H9 (cell line): ENCODE measurements at regions not wholly inside any gene's neighbourhood (a gene's known extent, or its start where the extent isn't known, plus 50 kb on each side); places are given as distances from the start of the nearest gene placed in this dataset.

Experiments used
- DNase-seq: peaks from one replicate; pipeline ENCODE4 v3.0.0-alpha.2; 2017
- H2AFZ ChIP-seq: one replicate; pipeline ENCODE4 v1.6.1; 2013; ENCODE audit warnings: mild to moderate bottlenecking, low read length, control low read depth, moderate library complexity
- H2AK5ac ChIP-seq: 2 replicates; pipeline ENCODE4 v1.6.1; 2013; ENCODE audit warnings: low read length, control low read depth, mixed read lengths; ENCODE audit not compliant: insufficient read length
- H2BK120ac ChIP-seq: one replicate; pipeline ENCODE4 v1.6.1; 2013; ENCODE audit warnings: low read depth, mild to moderate bottlenecking, low read length, control low read depth, inconsistent platforms; ENCODE audit not compliant: poor library complexity, severe bottlenecking
- H2BK12ac ChIP-seq: 2 replicates; pipeline ENCODE4 v1.6.1; 2013; ENCODE audit warnings: low read length, control low read depth, mixed read lengths, low read depth; ENCODE audit not compliant: insufficient read length
- H2BK15ac ChIP-seq: 2 replicates; pipeline ENCODE4 v1.6.1; 2013; ENCODE audit warnings: low read depth, low read length, control low read depth
- H2BK20ac ChIP-seq: one replicate; pipeline ENCODE4 v1.6.1; 2013; ENCODE audit warnings: low read depth, mild to moderate bottlenecking, low read length, control low read depth, inconsistent platforms; ENCODE audit not compliant: poor library complexity, severe bottlenecking
- H2BK5ac ChIP-seq: 2 replicates; pipeline ENCODE4 v1.6.1; 2013; ENCODE audit warnings: low read length, control low read depth, mixed read lengths; ENCODE audit not compliant: insufficient read length
- H3K14ac ChIP-seq: 2 replicates; pipeline ENCODE4 v1.6.1; 2013; ENCODE audit warnings: low read length, control low read depth; ENCODE audit not compliant: insufficient read depth
- H3K18ac ChIP-seq: 2 replicates; pipeline ENCODE4 v1.6.1; 2013; ENCODE audit warnings: low read depth, mild to moderate bottlenecking, mixed read lengths, low read length, control low read depth; ENCODE audit not compliant: insufficient read length
- H3K23ac ChIP-seq: 2 replicates; pipeline ENCODE4 v1.6.1; 2013; ENCODE audit warnings: low read length, control low read depth, mixed read lengths, low read depth; ENCODE audit not compliant: insufficient read length
- H3K23me2 ChIP-seq: 2 replicates; pipeline ENCODE4 v1.6.1; 2013; ENCODE audit warnings: low read depth, mild to moderate bottlenecking, mixed read lengths, low read length, control low read depth; ENCODE audit not compliant: insufficient read length, poor library complexity, severe bottlenecking
- H3K27ac ChIP-seq: 2 replicates; pipeline ENCODE4 v1.5.1; 2013; ENCODE audit warnings: low read length, control low read depth, mixed read lengths, low read depth; ENCODE audit not compliant: insufficient read length
- H3K27me3 ChIP-seq: 2 replicates; pipeline ENCODE4 v1.6.1; 2013; ENCODE audit warnings: low read length, control low read depth, inconsistent platforms; ENCODE audit not compliant: insufficient read depth
- H3K4ac ChIP-seq: 2 replicates; pipeline ENCODE4 v1.6.1; 2013; ENCODE audit warnings: low read depth, mild to moderate bottlenecking, control low read depth, inconsistent platforms, low read length, moderate library complexity
- H3K4me1 ChIP-seq: 2 replicates; pipeline ENCODE4 v1.6.1; 2013; ENCODE audit warnings: low read length, control low read depth, inconsistent platforms; ENCODE audit not compliant: insufficient read depth
- H3K4me2 ChIP-seq: 2 replicates; pipeline ENCODE4 v1.6.1; 2013; ENCODE audit warnings: low read length, control low read depth, mixed read lengths; ENCODE audit not compliant: insufficient read length, insufficient read depth
- H3K56ac ChIP-seq: 2 replicates; pipeline ENCODE4 v1.6.1; 2013; ENCODE audit warnings: low read depth, mild to moderate bottlenecking, mixed read lengths, low read length, control low read depth; ENCODE audit not compliant: insufficient read length
- H3K79me1 ChIP-seq: 2 replicates; pipeline ENCODE4 v1.6.1; 2013; ENCODE audit warnings: low read depth, mild to moderate bottlenecking, moderate library complexity, low read length, control low read depth, inconsistent platforms; ENCODE audit not compliant: insufficient read depth, poor library complexity, severe bottlenecking
- H3K79me2 ChIP-seq: 2 replicates; pipeline ENCODE4 v1.6.1; 2013; ENCODE audit warnings: low read length, control low read depth, inconsistent platforms; ENCODE audit not compliant: insufficient read depth
- H3K9ac ChIP-seq: 2 replicates; pipeline ENCODE4 v1.6.1; 2013; ENCODE audit warnings: low read length, control low read depth, mixed read lengths; ENCODE audit not compliant: insufficient read length; ENCODE audit errors: extremely low read depth
- H3K9me3 ChIP-seq: one replicate; pipeline ENCODE4 v1.6.1; 2013; ENCODE audit warnings: low read depth, low read length, inconsistent platforms; ENCODE audit not compliant: control insufficient read depth
- H3T11ph ChIP-seq: one replicate; pipeline ENCODE4 v1.6.1; 2013; ENCODE audit warnings: mild to moderate bottlenecking, low read length, control low read depth, inconsistent platforms
- H4K20me1 ChIP-seq: one replicate; pipeline ENCODE4 v1.6.1; 2013; ENCODE audit not compliant: control insufficient read depth, insufficient read length, insufficient read depth
- H4K5ac ChIP-seq: 2 replicates; pipeline ENCODE4 v1.6.1; 2013; ENCODE audit warnings: low read depth, mild to moderate bottlenecking, mixed read lengths, low read length, control low read depth; ENCODE audit not compliant: insufficient read length
- H4K8ac ChIP-seq: replicated peaks from 2 replicates; pipeline ENCODE4 v1.6.1; 2013; ENCODE audit warnings: low read length, control low read depth, mixed read lengths, low read depth; ENCODE audit not compliant: insufficient read length
- H4K91ac ChIP-seq: 2 replicates; pipeline ENCODE4 v1.6.1; 2013; ENCODE audit warnings: low read depth, mild to moderate bottlenecking, moderate library complexity, mixed read lengths, low read length, control low read depth; ENCODE audit not compliant: insufficient read length
- H3K27ac Mint-ChIP-seq, 3 experiments: 2 replicates in 2 of 3; 3 replicates in 1 of 3; pipeline ENCODE4 v1.8.0; 2020 to 2021; ENCODE audit warnings: mixed read lengths in 3 of 3, mild to moderate bottlenecking in 1 of 3, moderate library complexity in 1 of 3
- H3K27me3 Mint-ChIP-seq: 2 replicates; pipeline ENCODE4 v1.8.0; 2021; ENCODE audit warnings: low read depth, mild to moderate bottlenecking, moderate library complexity, mixed read lengths
- H3K36me3 Mint-ChIP-seq, 3 experiments: 2 replicates in 2 of 3; 3 replicates in 1 of 3; pipeline ENCODE4 v1.8.0; 2020 to 2021; ENCODE audit warnings: low read depth in 3 of 3, mixed read lengths in 3 of 3; ENCODE audit not compliant: insufficient read depth in 1 of 3
- H3K4me1 Mint-ChIP-seq, 2 experiments: 2 replicates each; pipeline ENCODE4 v1.8.0; 2020; ENCODE audit warnings: mixed read lengths in 2 of 2
- H3K4me3 Mint-ChIP-seq, 2 experiments: 2 replicates in 1 of 2; 3 replicates in 1 of 2; pipeline ENCODE4 v1.8.0; 2020 to 2021; ENCODE audit warnings: mild to moderate bottlenecking in 2 of 2, mixed read lengths in 2 of 2, moderate library complexity in 1 of 2
- H3K9me3 Mint-ChIP-seq, 2 experiments: 2 replicates in 1 of 2; 3 replicates in 1 of 2; pipeline ENCODE4 v1.8.0; 2020; ENCODE audit warnings: mild to moderate bottlenecking in 2 of 2, mixed read lengths in 2 of 2, moderate library complexity in 1 of 2
- WGBS: extraction: QIAGEN DNeasy Blood & Tissue Kit; methylation state at CpG from one replicate; pipeline ENCODE4 v1.1.7; 2013; ENCODE audit warnings: missing lambda C conversion rate, low lambda C conversion rate, mixed read lengths; ENCODE audit not compliant: insufficient read length; ENCODE audit errors: extremely low coverage; 5-methylcytosine and 5-hydroxymethylcytosine counted together
- TF ChIP-seq, protein P1 (sequence below): fragments of 200-600 bp; sonication (generic); conservative IDR thresholded peaks from 3 replicates; pipeline ENCODE4 v1.8.0; 2021; ENCODE audit warnings: antibody characterized with exemption, mild to moderate bottlenecking

GRCh38 chr9:73951147-73951546, 546.0 kb upstream of the RORB start:
- no peak overlapping the region for H2AK5ac ChIP-seq
- no peak overlapping the region for H3K4me2 ChIP-seq
- Mint-ChIP-seq H3K27ac (no peak overlapping the region), H3K27me3 (no peaks in the 10 kb centered on the region), H3K36me3 (peaks cover 0 to 7% (median 2%) of the 10 kb centered on the region in 3 experiments; a peak in 2 of 7 replicates), H3K9me3 (peaks cover 0 to 3% of the 10 kb centered on the region in 2 experiments; a peak in 3 of 5 replicates), H3K4me3 (no peak overlapping the region), H3K4me1 (peaks cover 3 to 5% of the 10 kb centered on the region in 2 experiments)
- H3K18ac ChIP-seq, result no peak overlapping the region
- no peak overlapping the region for H2BK15ac ChIP-seq
- no peak overlapping the region for H4K5ac ChIP-seq
- H2BK12ac ChIP-seq, result no peak overlapping the region
- H3K56ac ChIP-seq, result no peak overlapping the region
- no peaks in the 10 kb centered on the region for H3K9me3 ChIP-seq
- no peak overlapping the region for H3K27ac ChIP-seq
- H3T11ph ChIP-seq, result no peak overlapping the region
- H3K23ac ChIP-seq, result no peak overlapping the region
- H3K27me3 ChIP-seq, result no peaks in the 10 kb centered on the region
- no peaks in the 10 kb centered on the region for H3K79me1 ChIP-seq
- no peak overlapping the region for H3K14ac ChIP-seq
- H2BK120ac ChIP-seq, result no peak overlapping the region
- no peak overlapping the region for H4K91ac ChIP-seq
- no peak overlapping the region for H3K9ac ChIP-seq
- H4K20me1 ChIP-seq, result no peaks in the 10 kb centered on the region
- no peak overlapping the region for H4K8ac ChIP-seq
- H2AFZ ChIP-seq, result no peak overlapping the region
- no CpG with 5 or more reads among the region's 4 CpGs for WGBS
- no peaks in the 10 kb centered on the region for H3K4me1 ChIP-seq
- no peaks in the 10 kb centered on the region for H3K23me2 ChIP-seq
- H3K79me2 ChIP-seq, result no peaks in the 10 kb centered on the region
- no peak overlapping the region for H2BK20ac ChIP-seq
- no peak overlapping the region for H3K4ac ChIP-seq
- DNase-seq, result no peak
- TF ChIP-seq, protein P1, sequence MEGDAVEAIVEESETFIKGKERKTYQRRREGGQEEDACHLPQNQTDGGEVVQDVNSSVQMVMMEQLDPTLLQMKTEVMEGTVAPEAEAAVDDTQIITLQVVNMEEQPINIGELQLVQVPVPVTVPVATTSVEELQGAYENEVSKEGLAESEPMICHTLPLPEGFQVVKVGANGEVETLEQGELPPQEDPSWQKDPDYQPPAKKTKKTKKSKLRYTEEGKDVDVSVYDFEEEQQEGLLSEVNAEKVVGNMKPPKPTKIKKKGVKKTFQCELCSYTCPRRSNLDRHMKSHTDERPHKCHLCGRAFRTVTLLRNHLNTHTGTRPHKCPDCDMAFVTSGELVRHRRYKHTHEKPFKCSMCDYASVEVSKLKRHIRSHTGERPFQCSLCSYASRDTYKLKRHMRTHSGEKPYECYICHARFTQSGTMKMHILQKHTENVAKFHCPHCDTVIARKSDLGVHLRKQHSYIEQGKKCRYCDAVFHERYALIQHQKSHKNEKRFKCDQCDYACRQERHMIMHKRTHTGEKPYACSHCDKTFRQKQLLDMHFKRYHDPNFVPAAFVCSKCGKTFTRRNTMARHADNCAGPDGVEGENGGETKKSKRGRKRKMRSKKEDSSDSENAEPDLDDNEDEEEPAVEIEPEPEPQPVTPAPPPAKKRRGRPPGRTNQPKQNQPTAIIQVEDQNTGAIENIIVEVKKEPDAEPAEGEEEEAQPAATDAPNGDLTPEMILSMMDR, result no peak
- no peak overlapping the region for H2BK5ac ChIP-seq
